Sigmoid colon (tissue), 6 donors: ENCODE measurements at regions not wholly inside any gene's neighbourhood (a gene's known extent, or its start where the extent isn't known, plus 50 kb on each side); places are given as distances from the start of the nearest gene placed in this dataset.

ENCODE experiments used
- DNase-seq: peaks from one replicate; pipeline ENCODE4 v3.0.0-alpha.2; 2019
- H3K27ac ChIP-seq, 4 donors: fragments of 200-600 bp; sonication (generic); one replicate each; pipeline ENCODE4 v1.5.1; 2016 to 2019; ENCODE audit warnings: mild to moderate bottlenecking in 1 of 4
- H3K27me3 ChIP-seq, 3 donors: fragments of 200-600 bp; sonication (generic); one replicate each; pipeline ENCODE4 v1.5.1; 2019; ENCODE audit warnings: mild to moderate bottlenecking in 1 of 3
- H3K36me3 ChIP-seq, 4 donors: fragments of 200-600 bp; sonication (generic); one replicate each; pipeline ENCODE4 v1.5.1; 2016 to 2019
- H3K4me1 ChIP-seq, 4 donors: fragments of 200-600 bp; sonication (generic); one replicate each; pipeline ENCODE4 v1.5.1; 2017 to 2019
- H3K4me3 ChIP-seq, 4 donors: fragments of 200-600 bp; sonication (generic); one replicate each; pipeline ENCODE4 v1.5.1; 2017 to 2019; ENCODE audit warnings: mild to moderate bottlenecking in 2 of 4, moderate library complexity in 1 of 4
- H3K9me3 ChIP-seq, 4 donors: fragments of 200-600 bp in 3 of 4; sonication (generic) in 3 of 4; one replicate each; pipeline versions ENCODE4 v1.5.1 to v1.6.1; 2013 to 2019
- EP300 ChIP-seq, 4 donors: sonication (generic); formaldehyde crosslinking; IDR thresholded peaks; one replicate each; pipeline ENCODE4 v1.6.1; 2017; ENCODE audit warnings: antibody characterized with exemption in 4 of 4
- POLR2A ChIP-seq, 2 donors: fragments of 450-650 bp; IDR thresholded peaks; one replicate each; pipeline ENCODE4 v1.6.1; 2016; ENCODE audit warnings: antibody characterized with exemption in 2 of 2, mild to moderate bottlenecking in 2 of 2, moderate library complexity in 2 of 2
- POLR2AphosphoS5 ChIP-seq, 4 donors: sonication (generic); formaldehyde crosslinking; IDR thresholded peaks; one replicate each; pipeline ENCODE4 v1.6.1; 2017; ENCODE audit warnings: antibody characterized with exemption in 4 of 4
- WGBS, 2 donors: extraction: QIAGEN DNeasy Blood & Tissue Kit; methylation state at CpG; one replicate each; pipeline ENCODE4 v1.1.7; 2013; 5-methylcytosine and 5-hydroxymethylcytosine counted together
- intact Hi-C: fragments of 100-400 bp; cut with DNase I; formaldehyde crosslinking; loops from one replicate; pipeline ENCODE4 v1.15.1; 2023
- small RNA-seq, 3 donors: library from RNA; depleted of rRNA; stranded (forward); fragments of <200 nt; gene quantifications; one replicate each; pipeline ENCODE3, GENCODE V24; 2016
- TF ChIP-seq, protein P1 (sequence below), 4 experiments: fragments of 450-650 bp in 3 of 4; fragments of 200-600 bp in 1 of 4; IDR thresholded peaks; one replicate each; pipeline ENCODE4 v1.5.1; 2016 to 2019; ENCODE audit warnings: antibody characterized with exemption in 4 of 4, mild to moderate bottlenecking in 3 of 4, moderate library complexity in 2 of 4
- donor health status: healthy with polysubstance abuse.
- donor health status: healthy.

DNA sequence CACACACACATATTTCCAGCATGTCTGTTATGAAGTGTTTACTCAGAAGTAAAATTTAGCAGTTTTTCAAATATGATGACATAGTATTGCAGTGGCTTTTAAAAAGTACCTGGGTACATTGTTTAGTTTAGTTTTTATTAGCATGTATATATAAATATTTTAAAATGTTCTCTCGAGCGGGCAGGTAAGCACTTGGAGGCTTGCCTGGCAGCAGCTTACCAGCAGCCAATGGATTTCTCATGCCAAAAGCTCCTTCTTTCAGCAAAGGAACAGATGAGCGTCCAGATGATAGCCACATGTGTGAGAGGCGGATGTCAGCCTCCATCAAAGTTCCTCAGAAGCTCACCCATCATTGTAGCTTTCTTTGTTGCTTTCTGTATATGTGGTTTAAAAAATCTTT, 57.2 kb upstream of the LRIG3 start:
- Histone ChIP-seq H3K4me1 (no peaks in the 10 kb centered on the region), H3K36me3 (no peaks in the 10 kb centered on the region), H3K27me3 (no peaks in the 10 kb centered on the region), H3K27ac (no peak overlapping the region), H3K4me3 (no peak overlapping the region), H3K9me3 (no peaks in the 10 kb centered on the region)
- WGBS, 2 donors, result 73 to 82% methylated on average over 4 of the region's 4 CpGs
- DNase-seq, result no peak
- intact Hi-C loops, result no loop called here
- TF ChIP-seq POLR2A (IDR thresholded peaks at IDR 0.05), result no peak
- TF ChIP-seq, protein P1, sequence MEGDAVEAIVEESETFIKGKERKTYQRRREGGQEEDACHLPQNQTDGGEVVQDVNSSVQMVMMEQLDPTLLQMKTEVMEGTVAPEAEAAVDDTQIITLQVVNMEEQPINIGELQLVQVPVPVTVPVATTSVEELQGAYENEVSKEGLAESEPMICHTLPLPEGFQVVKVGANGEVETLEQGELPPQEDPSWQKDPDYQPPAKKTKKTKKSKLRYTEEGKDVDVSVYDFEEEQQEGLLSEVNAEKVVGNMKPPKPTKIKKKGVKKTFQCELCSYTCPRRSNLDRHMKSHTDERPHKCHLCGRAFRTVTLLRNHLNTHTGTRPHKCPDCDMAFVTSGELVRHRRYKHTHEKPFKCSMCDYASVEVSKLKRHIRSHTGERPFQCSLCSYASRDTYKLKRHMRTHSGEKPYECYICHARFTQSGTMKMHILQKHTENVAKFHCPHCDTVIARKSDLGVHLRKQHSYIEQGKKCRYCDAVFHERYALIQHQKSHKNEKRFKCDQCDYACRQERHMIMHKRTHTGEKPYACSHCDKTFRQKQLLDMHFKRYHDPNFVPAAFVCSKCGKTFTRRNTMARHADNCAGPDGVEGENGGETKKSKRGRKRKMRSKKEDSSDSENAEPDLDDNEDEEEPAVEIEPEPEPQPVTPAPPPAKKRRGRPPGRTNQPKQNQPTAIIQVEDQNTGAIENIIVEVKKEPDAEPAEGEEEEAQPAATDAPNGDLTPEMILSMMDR (IDR thresholded peaks at IDR 0.05), result no peak
- no peak for TF ChIP-seq POLR2AphosphoS5 (IDR thresholded peaks at IDR 0.05)
- no peak for TF ChIP-seq EP300 (IDR thresholded peaks at IDR 0.05)

DNA sequence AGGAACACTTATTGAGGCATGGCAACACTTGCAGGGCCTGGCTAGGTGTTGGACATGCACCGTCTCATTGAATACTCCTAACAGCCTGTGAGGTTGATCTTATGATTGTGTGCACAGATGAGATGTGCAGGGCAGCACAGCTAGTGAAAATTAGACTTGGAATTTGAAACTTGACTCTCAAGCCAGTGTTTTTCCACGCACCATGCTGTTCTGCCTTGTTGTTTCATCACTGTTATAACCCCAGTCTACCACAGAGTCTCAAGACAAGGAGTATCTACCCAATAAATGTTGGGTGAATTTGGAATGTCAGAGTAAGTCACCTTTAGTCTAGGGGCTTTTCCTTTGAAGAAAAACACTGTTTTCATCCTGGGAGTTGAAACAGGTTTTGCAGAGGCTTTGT, 55.8 kb upstream of the LRIG3 start:
- TF ChIP-seq POLR2A (IDR thresholded peaks at IDR 0.05), result no peak
- TF ChIP-seq, protein P1 (IDR thresholded peaks at IDR 0.05), result no peak
- TF ChIP-seq POLR2AphosphoS5 (IDR thresholded peaks at IDR 0.05), result no peak
- no peak for TF ChIP-seq EP300 (IDR thresholded peaks at IDR 0.05)

More for the DNA sequence above, 55.8 kb upstream of the LRIG3 start:
- no peak overlapping the region for H3K4me3 ChIP-seq
- no peaks in the 10 kb centered on the region for H3K27me3 ChIP-seq
- WGBS, 2 donors, result 89 to 95% methylated on average over 2 of the region's 2 CpGs
- no peaks in the 10 kb centered on the region for H3K4me1 ChIP-seq
- no peaks in the 10 kb centered on the region for H3K9me3 ChIP-seq
- H3K36me3 ChIP-seq, result no peaks in the 10 kb centered on the region
- intact Hi-C loops, result no loop called here
- DNase-seq, result no peak
- H3K27ac ChIP-seq, result no peak overlapping the region

Small RNAs in the stretch of these regions (small RNA-seq; reads per million reads assigned to genes)
- 0 reads per million in 3 donors for gene RNU6-279P
- gene RNU6-871P, result 0 reads per million in 3 donors
